Ishikawa (cell line): ENCODE measurements at regions not wholly inside any gene's neighbourhood (a gene's known extent, or its start where the extent isn't known, plus 50 kb on each side); places are given as distances from the start of the nearest gene placed in this dataset.

Source experiments
- CREB1 ChIP-seq: IDR thresholded peaks from 2 replicates; pipeline ENCODE4 v1.6.1; 2012; ENCODE audit warnings: low read depth
- EP300 ChIP-seq: IDR thresholded peaks from 2 replicates; pipeline ENCODE4 v1.6.1; 2012; ENCODE audit warnings: borderline replicate concordance
- FOXM1 ChIP-seq: IDR thresholded peaks from 2 replicates; pipeline ENCODE4 v1.6.1; 2012; ENCODE audit warnings: low read depth, borderline replicate concordance
- TAF1 ChIP-seq: IDR thresholded peaks from 2 replicates; pipeline ENCODE4 v1.6.1; 2012; ENCODE audit warnings: low read depth, mild to moderate bottlenecking
- USF1 ChIP-seq: IDR thresholded peaks from 2 replicates; pipeline ENCODE4 v1.6.1; 2012
- YY1 ChIP-seq: IDR thresholded peaks from 2 replicates; pipeline ENCODE4 v1.6.1; 2012; ENCODE audit warnings: low read depth
- ZBTB7A ChIP-seq: IDR thresholded peaks from 2 replicates; pipeline ENCODE4 v1.6.1; 2012; ENCODE audit warnings: low read depth
- TF ChIP-seq, protein P1 (sequence below): IDR thresholded peaks from 2 replicates; pipeline ENCODE4 v1.6.1; 2012; ENCODE audit warnings: low read depth, mild to moderate bottlenecking

- no peak for TF ChIP-seq ZBTB7A
- TF ChIP-seq TAF1, result no peak
- no peak for TF ChIP-seq EP300
- TF ChIP-seq FOXM1, result no peak
- no peak for TF ChIP-seq CREB1
- no peak for TF ChIP-seq USF1
- no peak for TF ChIP-seq YY1
- TF ChIP-seq, protein P1, sequence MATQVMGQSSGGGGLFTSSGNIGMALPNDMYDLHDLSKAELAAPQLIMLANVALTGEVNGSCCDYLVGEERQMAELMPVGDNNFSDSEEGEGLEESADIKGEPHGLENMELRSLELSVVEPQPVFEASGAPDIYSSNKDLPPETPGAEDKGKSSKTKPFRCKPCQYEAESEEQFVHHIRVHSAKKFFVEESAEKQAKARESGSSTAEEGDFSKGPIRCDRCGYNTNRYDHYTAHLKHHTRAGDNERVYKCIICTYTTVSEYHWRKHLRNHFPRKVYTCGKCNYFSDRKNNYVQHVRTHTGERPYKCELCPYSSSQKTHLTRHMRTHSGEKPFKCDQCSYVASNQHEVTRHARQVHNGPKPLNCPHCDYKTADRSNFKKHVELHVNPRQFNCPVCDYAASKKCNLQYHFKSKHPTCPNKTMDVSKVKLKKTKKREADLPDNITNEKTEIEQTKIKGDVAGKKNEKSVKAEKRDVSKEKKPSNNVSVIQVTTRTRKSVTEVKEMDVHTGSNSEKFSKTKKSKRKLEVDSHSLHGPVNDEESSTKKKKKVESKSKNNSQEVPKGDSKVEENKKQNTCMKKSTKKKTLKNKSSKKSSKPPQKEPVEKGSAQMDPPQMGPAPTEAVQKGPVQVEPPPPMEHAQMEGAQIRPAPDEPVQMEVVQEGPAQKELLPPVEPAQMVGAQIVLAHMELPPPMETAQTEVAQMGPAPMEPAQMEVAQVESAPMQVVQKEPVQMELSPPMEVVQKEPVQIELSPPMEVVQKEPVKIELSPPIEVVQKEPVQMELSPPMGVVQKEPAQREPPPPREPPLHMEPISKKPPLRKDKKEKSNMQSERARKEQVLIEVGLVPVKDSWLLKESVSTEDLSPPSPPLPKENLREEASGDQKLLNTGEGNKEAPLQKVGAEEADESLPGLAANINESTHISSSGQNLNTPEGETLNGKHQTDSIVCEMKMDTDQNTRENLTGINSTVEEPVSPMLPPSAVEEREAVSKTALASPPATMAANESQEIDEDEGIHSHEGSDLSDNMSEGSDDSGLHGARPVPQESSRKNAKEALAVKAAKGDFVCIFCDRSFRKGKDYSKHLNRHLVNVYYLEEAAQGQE, result no peak
Measured at GRCh38 chr10:106395041-106395749, 769.3 kb downstream of the SORCS1 start.
